SK-N-SH treated with all-trans-retinoic acid at 6 μM for 48 hours (cell line): ENCODE measurements at regions not wholly inside any gene's neighbourhood (a gene's known extent, or its start where the extent isn't known, plus 50 kb on each side); places are given as distances from the start of the nearest gene placed in this dataset.

Experiments
- ATAC-seq: fragments of 200-7000 bp; cut with Tn5 transposase; 3 replicates; pipeline ENCODE4 v1.9.1; 2020; ENCODE audit warnings: mild to moderate bottlenecking, moderate library complexity
- ARNTL ChIP-seq: fragments of 450-650 bp; formaldehyde crosslinking; IDR thresholded peaks from 2 replicates; pipeline ENCODE4 v1.5.0; 2020; ENCODE audit warnings: low read depth, mild to moderate bottlenecking, moderate library complexity, borderline replicate concordance
- BACH2 ChIP-seq: fragments of 250-450 bp; sonication (Bioruptor Pico); IDR thresholded peaks from 2 replicates; pipeline ENCODE4 v1.9.0; 2021; ENCODE audit warnings: mild to moderate bottlenecking, borderline replicate concordance
- CSDC2 ChIP-seq: fragments of 250-450 bp; sonication (Bioruptor Pico); IDR thresholded peaks from 2 replicates; pipeline ENCODE4 v1.5.0; 2020; ENCODE audit warnings: mild to moderate bottlenecking, moderate library complexity
- ESRRG ChIP-seq: fragments of 250-450 bp; sonication (Bioruptor Pico); IDR thresholded peaks from 2 replicates; pipeline ENCODE4 v1.6.1; 2021; ENCODE audit warnings: mild to moderate bottlenecking
- ISL1 ChIP-seq: fragments of 250-450 bp; sonication (Bioruptor Pico); IDR thresholded peaks from 2 replicates; pipeline ENCODE4 v2.1.2; 2022; ENCODE audit warnings: mild to moderate bottlenecking, moderate library complexity
- OSR1 ChIP-seq: fragments of 250-450 bp; sonication (Bioruptor Pico); IDR thresholded peaks from 2 replicates; pipeline ENCODE4 v1.8.0; 2022; ENCODE audit warnings: moderate library complexity, mild to moderate bottlenecking, inconsistent platforms
- PPARA ChIP-seq: fragments of 250-450 bp; sonication (Bioruptor Pico); IDR thresholded peaks from 2 replicates; pipeline ENCODE4 v1.5.0; 2020; ENCODE audit warnings: mild to moderate bottlenecking, borderline replicate concordance
- RARB ChIP-seq: fragments of 250-450 bp; sonication (Bioruptor Pico); IDR thresholded peaks from 2 replicates; pipeline ENCODE4 v1.8.0; 2021; ENCODE audit warnings: mild to moderate bottlenecking, moderate library complexity
- TCF4 ChIP-seq: fragments of 250-450 bp; sonication (Bioruptor Pico); IDR thresholded peaks from 2 replicates; pipeline ENCODE4 v1.8.0; 2021; ENCODE audit warnings: mild to moderate bottlenecking, moderate library complexity, borderline replicate concordance
- TOX ChIP-seq: fragments of 250-450 bp; sonication (Bioruptor Pico); IDR thresholded peaks from 2 replicates; pipeline ENCODE4 v1.8.0; 2021; ENCODE audit warnings: mild to moderate bottlenecking, moderate library complexity, borderline replicate concordance
- ZFP3 ChIP-seq: fragments of 250-450 bp; sonication (Bioruptor Pico); IDR thresholded peaks from 2 replicates; pipeline ENCODE4 v1.5.0; 2020; ENCODE audit warnings: mild to moderate bottlenecking, moderate library complexity
- ZFP30 ChIP-seq: fragments of 450-650 bp; formaldehyde crosslinking; IDR thresholded peaks from 2 replicates; pipeline ENCODE4 v1.5.0; 2022; ENCODE audit warnings: mild to moderate bottlenecking, moderate library complexity
- ZNF565 ChIP-seq: fragments of 450-650 bp; formaldehyde crosslinking; conservative IDR thresholded peaks from 2 replicates; pipeline ENCODE4 v1.5.0; 2020; ENCODE audit warnings: low read depth, mild to moderate bottlenecking, moderate library complexity
- ZNF70 ChIP-seq: fragments of 450-650 bp; formaldehyde crosslinking; IDR thresholded peaks from 2 replicates; pipeline ENCODE4 v1.5.0; 2020; ENCODE audit warnings: mild to moderate bottlenecking, moderate library complexity
- ZNF8 ChIP-seq: fragments of 450-650 bp; formaldehyde crosslinking; IDR thresholded peaks from 2 replicates; pipeline ENCODE4 v1.5.0; 2020; ENCODE audit warnings: mild to moderate bottlenecking, moderate library complexity
- TF ChIP-seq, protein P1 (sequence below): fragments of 250-450 bp; sonication (Bioruptor Pico); IDR thresholded peaks from 2 replicates; pipeline ENCODE4 v1.8.0; 2020; ENCODE audit warnings: mild to moderate bottlenecking, moderate library complexity, borderline replicate concordance
- TF ChIP-seq, protein P2 (sequence below): fragments of 250-450 bp; sonication (Bioruptor Pico); IDR thresholded peaks from 2 replicates; pipeline ENCODE4 v1.5.1; 2021; ENCODE audit warnings: mild to moderate bottlenecking, moderate library complexity
- TF ChIP-seq, protein P3 (sequence below): fragments of 250-450 bp; sonication (Bioruptor Pico); IDR thresholded peaks from 2 replicates; pipeline ENCODE4 v1.5.0; 2020; ENCODE audit warnings: mild to moderate bottlenecking, moderate library complexity
- TF ChIP-seq, protein P4 (sequence below): fragments of 250-450 bp; sonication (Bioruptor Pico); IDR thresholded peaks from 2 replicates; pipeline ENCODE4 v1.5.1; 2020; ENCODE audit warnings: low read depth, mild to moderate bottlenecking, moderate library complexity
- TF ChIP-seq, protein P5 (sequence below): fragments of 250-450 bp; sonication (Bioruptor Pico); IDR thresholded peaks from 2 replicates; pipeline ENCODE4 v1.8.0; 2021; ENCODE audit warnings: low read depth, mild to moderate bottlenecking, moderate library complexity, borderline replicate concordance

DNA sequence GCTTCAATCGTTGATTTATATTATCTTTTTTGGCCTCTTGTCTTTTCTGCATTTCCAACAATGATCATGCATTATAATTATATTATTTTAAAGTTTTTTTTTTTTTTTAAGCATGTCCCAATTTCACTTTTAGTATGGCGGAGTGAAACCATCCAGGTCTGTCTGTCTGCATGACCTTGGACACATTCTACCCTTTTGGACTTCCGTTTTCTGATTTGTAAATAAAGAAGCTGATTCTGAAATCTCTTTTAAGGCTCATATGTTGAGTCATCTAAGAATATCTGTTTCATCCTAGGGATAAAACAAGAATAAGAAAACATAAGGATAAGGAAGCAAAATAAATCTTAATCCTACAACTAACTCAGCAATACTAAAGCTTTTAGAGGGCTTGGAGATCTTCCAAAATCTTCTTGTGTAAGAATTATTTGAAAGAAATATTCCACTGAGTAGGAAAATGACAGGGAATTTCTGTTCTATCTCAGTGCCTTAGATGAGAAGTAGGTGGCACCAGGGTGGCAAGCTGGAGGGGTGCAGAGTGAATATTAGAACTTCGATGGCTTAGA is 195.7 kb upstream of the TOX3 start:
- no peak for ATAC-seq
- TF ChIP-seq ZNF70 (CRISPR knock-in tag) (no peak), CSDC2 (CRISPR knock-in tag) (no peak), OSR1 (CRISPR knock-in tag) (no peak), PPARA (CRISPR knock-in tag) (no peak), ZNF565 (CRISPR knock-in tag) (no peak), ARNTL (CRISPR knock-in tag) (no peak), ZFP3 (no peak), TOX (CRISPR knock-in tag) (no peak), ZFP30 (CRISPR knock-in tag) (no peak)
- TF ChIP-seq, protein P1, sequence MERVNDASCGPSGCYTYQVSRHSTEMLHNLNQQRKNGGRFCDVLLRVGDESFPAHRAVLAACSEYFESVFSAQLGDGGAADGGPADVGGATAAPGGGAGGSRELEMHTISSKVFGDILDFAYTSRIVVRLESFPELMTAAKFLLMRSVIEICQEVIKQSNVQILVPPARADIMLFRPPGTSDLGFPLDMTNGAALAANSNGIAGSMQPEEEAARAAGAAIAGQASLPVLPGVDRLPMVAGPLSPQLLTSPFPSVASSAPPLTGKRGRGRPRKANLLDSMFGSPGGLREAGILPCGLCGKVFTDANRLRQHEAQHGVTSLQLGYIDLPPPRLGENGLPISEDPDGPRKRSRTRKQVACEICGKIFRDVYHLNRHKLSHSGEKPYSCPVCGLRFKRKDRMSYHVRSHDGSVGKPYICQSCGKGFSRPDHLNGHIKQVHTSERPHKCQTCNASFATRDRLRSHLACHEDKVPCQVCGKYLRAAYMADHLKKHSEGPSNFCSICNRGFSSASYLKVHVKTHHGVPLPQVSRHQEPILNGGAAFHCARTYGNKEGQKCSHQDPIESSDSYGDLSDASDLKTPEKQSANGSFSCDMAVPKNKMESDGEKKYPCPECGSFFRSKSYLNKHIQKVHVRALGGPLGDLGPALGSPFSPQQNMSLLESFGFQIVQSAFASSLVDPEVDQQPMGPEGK (CRISPR knock-in tag), result no peak
- TF ChIP-seq, protein P2, sequence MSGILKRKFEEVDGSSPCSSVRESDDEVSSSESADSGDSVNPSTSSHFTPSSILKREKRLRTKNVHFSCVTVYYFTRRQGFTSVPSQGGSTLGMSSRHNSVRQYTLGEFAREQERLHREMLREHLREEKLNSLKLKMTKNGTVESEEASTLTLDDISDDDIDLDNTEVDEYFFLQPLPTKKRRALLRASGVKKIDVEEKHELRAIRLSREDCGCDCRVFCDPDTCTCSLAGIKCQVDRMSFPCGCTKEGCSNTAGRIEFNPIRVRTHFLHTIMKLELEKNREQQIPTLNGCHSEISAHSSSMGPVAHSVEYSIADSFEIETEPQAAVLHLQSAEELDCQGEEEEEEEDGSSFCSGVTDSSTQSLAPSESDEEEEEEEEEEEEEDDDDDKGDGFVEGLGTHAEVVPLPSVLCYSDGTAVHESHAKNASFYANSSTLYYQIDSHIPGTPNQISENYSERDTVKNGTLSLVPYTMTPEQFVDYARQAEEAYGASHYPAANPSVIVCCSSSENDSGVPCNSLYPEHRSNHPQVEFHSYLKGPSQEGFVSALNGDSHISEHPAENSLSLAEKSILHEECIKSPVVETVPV (CRISPR knock-in tag), result no peak
- TF ChIP-seq, protein P3, sequence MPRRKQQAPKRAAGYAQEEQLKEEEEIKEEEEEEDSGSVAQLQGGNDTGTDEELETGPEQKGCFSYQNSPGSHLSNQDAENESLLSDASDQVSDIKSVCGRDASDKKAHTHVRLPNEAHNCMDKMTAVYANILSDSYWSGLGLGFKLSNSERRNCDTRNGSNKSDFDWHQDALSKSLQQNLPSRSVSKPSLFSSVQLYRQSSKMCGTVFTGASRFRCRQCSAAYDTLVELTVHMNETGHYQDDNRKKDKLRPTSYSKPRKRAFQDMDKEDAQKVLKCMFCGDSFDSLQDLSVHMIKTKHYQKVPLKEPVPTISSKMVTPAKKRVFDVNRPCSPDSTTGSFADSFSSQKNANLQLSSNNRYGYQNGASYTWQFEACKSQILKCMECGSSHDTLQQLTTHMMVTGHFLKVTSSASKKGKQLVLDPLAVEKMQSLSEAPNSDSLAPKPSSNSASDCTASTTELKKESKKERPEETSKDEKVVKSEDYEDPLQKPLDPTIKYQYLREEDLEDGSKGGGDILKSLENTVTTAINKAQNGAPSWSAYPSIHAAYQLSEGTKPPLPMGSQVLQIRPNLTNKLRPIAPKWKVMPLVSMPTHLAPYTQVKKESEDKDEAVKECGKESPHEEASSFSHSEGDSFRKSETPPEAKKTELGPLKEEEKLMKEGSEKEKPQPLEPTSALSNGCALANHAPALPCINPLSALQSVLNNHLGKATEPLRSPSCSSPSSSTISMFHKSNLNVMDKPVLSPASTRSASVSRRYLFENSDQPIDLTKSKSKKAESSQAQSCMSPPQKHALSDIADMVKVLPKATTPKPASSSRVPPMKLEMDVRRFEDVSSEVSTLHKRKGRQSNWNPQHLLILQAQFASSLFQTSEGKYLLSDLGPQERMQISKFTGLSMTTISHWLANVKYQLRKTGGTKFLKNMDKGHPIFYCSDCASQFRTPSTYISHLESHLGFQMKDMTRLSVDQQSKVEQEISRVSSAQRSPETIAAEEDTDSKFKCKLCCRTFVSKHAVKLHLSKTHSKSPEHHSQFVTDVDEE, result no peak

DNA sequence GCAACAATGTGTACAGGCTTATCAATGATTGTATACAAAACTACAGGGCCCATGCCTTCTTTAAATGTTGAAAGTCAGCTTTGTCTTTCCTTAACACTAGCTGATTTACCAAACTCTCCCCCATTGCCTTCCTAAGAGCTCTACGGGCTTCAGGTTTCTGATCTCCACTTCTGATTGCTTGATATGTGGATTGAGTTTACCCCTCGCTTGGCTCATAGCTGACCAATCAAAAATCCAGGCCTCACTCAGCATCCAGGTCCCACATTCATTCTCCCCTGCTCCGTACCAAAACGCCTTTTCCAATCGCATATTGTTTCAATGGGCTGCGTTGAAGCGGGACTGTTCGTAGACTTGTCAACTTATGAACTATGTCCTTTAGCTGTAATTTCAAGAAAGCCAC is 195.1 kb upstream of the TOX3 start:
- TF ChIP-seq ZNF8 (no peak), OSR1 (CRISPR knock-in tag) (no peak), ZFP3 (no peak), RARB (CRISPR knock-in tag) (no peak), CSDC2 (CRISPR knock-in tag) (no peak), BACH2 (no peak), ISL1 (CRISPR knock-in tag) (no peak), ZNF565 (CRISPR knock-in tag) (no peak), ESRRG (no peak), ZFP30 (CRISPR knock-in tag) (no peak), TOX (CRISPR knock-in tag) (no peak), TCF4 (CRISPR knock-in tag) (no peak)
- TF ChIP-seq, protein P4, sequence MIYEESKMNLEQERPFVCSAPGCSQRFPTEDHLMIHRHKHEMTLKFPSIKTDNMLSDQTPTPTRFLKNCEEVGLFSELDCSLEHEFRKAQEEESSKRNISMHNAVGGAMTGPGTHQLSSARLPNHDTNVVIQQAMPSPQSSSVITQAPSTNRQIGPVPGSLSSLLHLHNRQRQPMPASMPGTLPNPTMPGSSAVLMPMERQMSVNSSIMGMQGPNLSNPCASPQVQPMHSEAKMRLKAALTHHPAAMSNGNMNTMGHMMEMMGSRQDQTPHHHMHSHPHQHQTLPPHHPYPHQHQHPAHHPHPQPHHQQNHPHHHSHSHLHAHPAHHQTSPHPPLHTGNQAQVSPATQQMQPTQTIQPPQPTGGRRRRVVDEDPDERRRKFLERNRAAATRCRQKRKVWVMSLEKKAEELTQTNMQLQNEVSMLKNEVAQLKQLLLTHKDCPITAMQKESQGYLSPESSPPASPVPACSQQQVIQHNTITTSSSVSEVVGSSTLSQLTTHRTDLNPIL (CRISPR knock-in tag), result no peak
- TF ChIP-seq, protein P3, result no peak
- TF ChIP-seq, protein P1 (CRISPR knock-in tag), result no peak
- TF ChIP-seq, protein P2 (CRISPR knock-in tag), result no peak
- TF ChIP-seq, protein P5, sequence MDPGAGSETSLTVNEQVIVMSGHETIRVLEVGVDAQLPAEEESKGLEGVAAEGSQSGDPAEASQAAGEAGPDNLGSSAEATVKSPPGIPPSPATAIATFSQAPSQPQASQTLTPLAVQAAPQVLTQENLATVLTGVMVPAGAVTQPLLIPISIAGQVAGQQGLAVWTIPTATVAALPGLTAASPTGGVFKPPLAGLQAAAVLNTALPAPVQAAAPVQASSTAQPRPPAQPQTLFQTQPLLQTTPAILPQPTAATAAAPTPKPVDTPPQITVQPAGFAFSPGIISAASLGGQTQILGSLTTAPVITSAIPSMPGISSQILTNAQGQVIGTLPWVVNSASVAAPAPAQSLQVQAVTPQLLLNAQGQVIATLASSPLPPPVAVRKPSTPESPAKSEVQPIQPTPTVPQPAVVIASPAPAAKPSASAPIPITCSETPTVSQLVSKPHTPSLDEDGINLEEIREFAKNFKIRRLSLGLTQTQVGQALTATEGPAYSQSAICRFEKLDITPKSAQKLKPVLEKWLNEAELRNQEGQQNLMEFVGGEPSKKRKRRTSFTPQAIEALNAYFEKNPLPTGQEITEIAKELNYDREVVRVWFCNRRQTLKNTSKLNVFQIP, result no peak

More for the DNA sequence above, 195.1 kb upstream of the TOX3 start:
- no peak for ATAC-seq
